SK-N-SH (cell line): ENCODE measurements at regions not wholly inside any gene's neighbourhood (a gene's known extent, or its start where the extent isn't known, plus 50 kb on each side); places are given as distances from the start of the nearest gene placed in this dataset.

Experiments used
- CTCF ChIP-seq: fragments of 200-600 bp; sonication (generic); IDR thresholded peaks from 2 replicates; pipeline ENCODE4 v1.6.1; 2017; ENCODE audit warnings: antibody characterized with exemption, mild to moderate bottlenecking, moderate library complexity
- EP300 ChIP-seq, 2 experiments: IDR thresholded peaks; 2 replicates each; pipeline versions ENCODE4 v1.4.0 to v1.6.1; 2012; ENCODE audit warnings: borderline replicate concordance in 1 of 2, low read depth in 1 of 2, low read length in 1 of 2
- MAX ChIP-seq: IDR thresholded peaks from 2 replicates; pipeline ENCODE4 v1.4.0; 2012; ENCODE audit warnings: low read depth
- NFIC ChIP-seq: IDR thresholded peaks from 2 replicates; pipeline ENCODE4 v1.4.0; 2012; ENCODE audit warnings: borderline replicate concordance
- TAF1 ChIP-seq: IDR thresholded peaks from 2 replicates; pipeline ENCODE4 v1.6.1; 2012; ENCODE audit warnings: low read depth, mild to moderate bottlenecking, low read length, moderate library complexity, borderline replicate concordance
- USF1 ChIP-seq: IDR thresholded peaks from 2 replicates; pipeline ENCODE4 v1.4.0; 2012; ENCODE audit warnings: low read depth, borderline replicate concordance

- TF ChIP-seq CTCF (no peak), NFIC (no peak), EP300 (IDR thresholded peaks at IDR 0.05; ENCODE audit: borderline replicate concordance in 1 of 2, low read depth in 1 of 2, low read length in 1 of 2) (no peak), MAX (no peak), TAF1 (no peak), USF1 (no peak)
These were observed 114.1 kb downstream of the BMS1 start for GRCh38 chr10:42896735-42897134.
